ENCODE measurements at regions not wholly inside any gene's neighbourhood (a gene's known extent, or its start where the extent isn't known, plus 50 kb on each side); places are given as distances from the start of the nearest gene placed in this dataset.
"Not testable (repeated sequence)": the region's sequence is repeated elsewhere in the genome, so short reads cannot be mapped to it uniquely, and the experiment has no call there.

GRCh38 chr4:187387739-187388138, 607.8 kb upstream of the ZFP42 start:
- H3K27me3 ChIP-seq = no peaks in the 10 kb centered on the region
- TF ChIP-seq, protein P1, sequence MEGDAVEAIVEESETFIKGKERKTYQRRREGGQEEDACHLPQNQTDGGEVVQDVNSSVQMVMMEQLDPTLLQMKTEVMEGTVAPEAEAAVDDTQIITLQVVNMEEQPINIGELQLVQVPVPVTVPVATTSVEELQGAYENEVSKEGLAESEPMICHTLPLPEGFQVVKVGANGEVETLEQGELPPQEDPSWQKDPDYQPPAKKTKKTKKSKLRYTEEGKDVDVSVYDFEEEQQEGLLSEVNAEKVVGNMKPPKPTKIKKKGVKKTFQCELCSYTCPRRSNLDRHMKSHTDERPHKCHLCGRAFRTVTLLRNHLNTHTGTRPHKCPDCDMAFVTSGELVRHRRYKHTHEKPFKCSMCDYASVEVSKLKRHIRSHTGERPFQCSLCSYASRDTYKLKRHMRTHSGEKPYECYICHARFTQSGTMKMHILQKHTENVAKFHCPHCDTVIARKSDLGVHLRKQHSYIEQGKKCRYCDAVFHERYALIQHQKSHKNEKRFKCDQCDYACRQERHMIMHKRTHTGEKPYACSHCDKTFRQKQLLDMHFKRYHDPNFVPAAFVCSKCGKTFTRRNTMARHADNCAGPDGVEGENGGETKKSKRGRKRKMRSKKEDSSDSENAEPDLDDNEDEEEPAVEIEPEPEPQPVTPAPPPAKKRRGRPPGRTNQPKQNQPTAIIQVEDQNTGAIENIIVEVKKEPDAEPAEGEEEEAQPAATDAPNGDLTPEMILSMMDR (IDR thresholded peaks at IDR 0.05; ENCODE audit: low read depth, low read length) = no peak
- H3K9me3 ChIP-seq = no peaks in the 10 kb centered on the region
- peaks cover 5% of the 10 kb centered on the region; the same call in 1 of the 2 replicates for H3K4me1 ChIP-seq
- DNase-seq = no peak
- H3K36me3 ChIP-seq = no peaks in the 10 kb centered on the region
- no peak overlapping the region for H3K4me3 ChIP-seq (ENCODE audit: low read depth, low read length)

GRCh38 chr4:187389420-187389819, 606.2 kb upstream of the ZFP42 start:
- Histone ChIP-seq H3K9me3 (no peaks in the 10 kb centered on the region), H3K4me3 (ENCODE audit: low read depth, low read length) (no peak overlapping the region), H3K27me3 (no peaks in the 10 kb centered on the region), H3K4me1 (peaks cover 11% of the 10 kb centered on the region), H3K36me3 (no peaks in the 10 kb centered on the region)
- TF ChIP-seq, protein P1 (IDR thresholded peaks at IDR 0.05; ENCODE audit: low read depth, low read length) = no peak
- no peak for DNase-seq

DNA sequence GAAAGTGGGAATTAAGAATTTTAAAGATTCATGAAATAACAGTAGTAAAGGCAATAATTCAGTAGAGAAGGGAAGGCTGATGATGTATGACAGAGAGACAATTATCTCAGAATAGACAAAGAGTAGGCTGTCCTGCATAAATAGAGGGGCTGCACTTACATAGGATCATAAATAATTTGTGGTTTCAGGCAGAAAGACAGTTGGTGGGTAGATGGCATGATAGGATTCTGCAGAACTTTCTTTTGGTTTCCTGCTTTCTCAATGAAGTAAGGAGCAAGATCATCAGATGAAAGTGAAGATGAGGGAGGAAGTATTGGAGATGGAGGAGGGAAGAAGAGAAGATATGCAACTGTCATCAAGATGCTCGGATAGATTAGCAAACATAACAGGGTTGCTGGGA, 604.9 kb upstream of the ZFP42 start:
- Histone ChIP-seq H3K4me1 (peaks cover 14% of the 10 kb centered on the region), H3K9me3 (no peaks in the 10 kb centered on the region), H3K36me3 (no peaks in the 10 kb centered on the region), H3K27me3 (no peaks in the 10 kb centered on the region), H3K4me3 (ENCODE audit: low read depth, low read length) (no peak overlapping the region)
- TF ChIP-seq, protein P1 (IDR thresholded peaks at IDR 0.05; ENCODE audit: low read depth, low read length) = no peak
- DNase-seq = no peak

DNA sequence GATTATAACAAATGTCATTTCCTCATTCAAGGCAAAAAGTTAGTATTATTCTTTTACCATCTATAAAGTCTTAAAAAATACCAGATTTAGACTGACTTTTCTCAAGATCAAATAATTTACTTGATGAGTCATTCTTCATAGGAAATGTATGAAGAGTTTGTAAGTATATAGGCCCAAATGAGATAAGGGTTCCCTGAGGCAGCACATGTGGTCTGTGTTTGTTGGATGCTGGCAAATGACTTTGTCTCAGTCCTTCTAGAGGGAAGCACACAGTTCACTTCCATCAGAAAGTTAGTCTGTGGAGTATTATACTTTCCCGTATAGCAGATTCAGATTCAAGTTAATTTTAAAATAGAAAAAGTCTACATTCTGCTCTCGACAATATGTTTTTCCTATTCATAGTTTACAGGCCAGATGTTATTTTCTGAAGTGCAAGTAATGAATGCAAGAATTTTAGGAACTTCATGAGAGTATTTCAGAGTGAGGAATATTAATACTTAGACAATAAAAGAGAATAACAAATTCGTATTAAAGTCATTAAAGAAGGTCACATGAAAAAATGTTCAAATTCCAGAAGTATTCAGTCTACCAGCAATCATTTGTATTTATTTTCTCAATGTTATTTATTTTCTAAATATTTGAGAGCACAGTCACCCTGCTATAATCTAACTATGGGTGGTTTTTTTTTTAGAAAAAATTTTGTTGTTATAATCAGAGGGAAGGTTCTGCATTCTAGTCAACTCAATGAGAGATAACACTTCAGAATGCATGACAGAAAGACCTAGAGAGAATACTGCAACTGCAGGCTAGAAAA, 601.8 kb upstream of the ZFP42 start:
- TF ChIP-seq, protein P1 (IDR thresholded peaks at IDR 0.05; ENCODE audit: low read depth, low read length) = no peak
- H3K9me3 ChIP-seq = no peaks in the 10 kb centered on the region
- peaks cover 9% of the 10 kb centered on the region for H3K4me1 ChIP-seq
- no peaks in the 10 kb centered on the region for H3K27me3 ChIP-seq
- H3K4me3 ChIP-seq (ENCODE audit: low read depth, low read length) = no peak overlapping the region
- DNase-seq = no peak
- H3K36me3 ChIP-seq = no peaks in the 10 kb centered on the region

GRCh38 chr4:187396106-187396505, 599.5 kb upstream of the ZFP42 start:
- DNase-seq = no peak
- no peak overlapping the region for H3K4me3 ChIP-seq (ENCODE audit: low read depth, low read length)
- H3K4me1 ChIP-seq = peaks cover 9% of the 10 kb centered on the region
- no peaks in the 10 kb centered on the region for H3K36me3 ChIP-seq
- TF ChIP-seq, protein P1 (IDR thresholded peaks at IDR 0.05; ENCODE audit: low read depth, low read length) = no peak
- no peaks in the 10 kb centered on the region for H3K27me3 ChIP-seq
- H3K9me3 ChIP-seq = no peaks in the 10 kb centered on the region

DNA sequence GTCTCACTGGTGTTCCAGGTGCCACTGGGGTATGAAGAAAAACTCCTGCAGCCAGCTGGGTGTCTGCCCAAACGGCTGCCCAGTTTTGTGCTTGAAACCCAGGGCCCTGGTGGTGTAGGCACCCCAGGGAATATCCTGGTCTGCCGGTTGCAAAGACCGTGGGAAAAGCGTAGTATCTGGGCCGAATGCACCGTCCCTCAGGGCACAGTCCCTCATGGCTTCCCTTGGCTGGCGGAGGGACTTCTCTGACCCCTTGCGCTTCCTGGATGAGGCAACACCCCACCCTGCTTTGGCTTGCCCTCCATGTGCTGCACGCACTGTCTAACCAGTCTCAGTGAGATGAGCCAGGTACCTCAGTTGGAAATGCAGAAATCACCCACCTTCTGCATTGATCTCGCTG, 587.1 kb upstream of the ZFP42 start:
- not testable (repeated sequence) for H3K4me3 ChIP-seq (ENCODE audit: low read depth, low read length); H3K9me3 ChIP-seq; DNase-seq; H3K27me3 ChIP-seq; H3K4me1 ChIP-seq; H3K36me3 ChIP-seq

All from BE2C (cell line).